ENCODE measurements at regions not wholly inside any gene's neighbourhood (a gene's known extent, or its start where the extent isn't known, plus 50 kb on each side); places are given as distances from the start of the nearest gene placed in this dataset.

DNA sequence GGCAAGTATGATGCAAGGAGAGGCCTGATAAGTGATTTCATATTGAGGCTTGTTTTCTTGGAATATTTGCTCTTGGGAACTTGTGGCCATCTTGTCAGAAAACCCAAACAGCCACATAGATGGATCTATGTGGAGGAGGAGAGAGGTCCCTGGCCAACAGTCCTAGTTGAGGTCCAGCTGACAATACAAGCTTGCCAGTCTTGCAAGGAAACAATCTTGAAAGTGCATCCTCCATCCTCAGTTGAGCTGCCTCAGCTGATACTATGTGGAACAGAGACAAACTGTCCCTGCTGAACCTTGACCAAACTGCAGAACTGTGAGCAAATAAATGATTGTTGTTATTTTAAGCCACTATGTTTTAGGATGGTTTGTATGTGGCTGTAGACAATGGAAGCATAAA lies 146.4 kb downstream of the TMX1 start:
- TF ChIP-seq POLR2AphosphoS5 (IDR thresholded peaks at IDR 0.05) (no peak), POLR2A (IDR thresholded peaks at IDR 0.05) (no peak)
- Histone ChIP-seq H3K4me1 (no peaks in the 10 kb centered on the region), H3K4me3 (no peak overlapping the region), H3K27me3 (no peaks in the 10 kb centered on the region), H3K36me3 (no peaks in the 10 kb centered on the region), H3K27ac (no peak overlapping the region), H3K9me3 (no peaks in the 10 kb centered on the region)
- DNase-seq, result no peak
- intact Hi-C loops (cut with DNase I; ENCODE audit: low total_unique reads), result no loop called here

DNA sequence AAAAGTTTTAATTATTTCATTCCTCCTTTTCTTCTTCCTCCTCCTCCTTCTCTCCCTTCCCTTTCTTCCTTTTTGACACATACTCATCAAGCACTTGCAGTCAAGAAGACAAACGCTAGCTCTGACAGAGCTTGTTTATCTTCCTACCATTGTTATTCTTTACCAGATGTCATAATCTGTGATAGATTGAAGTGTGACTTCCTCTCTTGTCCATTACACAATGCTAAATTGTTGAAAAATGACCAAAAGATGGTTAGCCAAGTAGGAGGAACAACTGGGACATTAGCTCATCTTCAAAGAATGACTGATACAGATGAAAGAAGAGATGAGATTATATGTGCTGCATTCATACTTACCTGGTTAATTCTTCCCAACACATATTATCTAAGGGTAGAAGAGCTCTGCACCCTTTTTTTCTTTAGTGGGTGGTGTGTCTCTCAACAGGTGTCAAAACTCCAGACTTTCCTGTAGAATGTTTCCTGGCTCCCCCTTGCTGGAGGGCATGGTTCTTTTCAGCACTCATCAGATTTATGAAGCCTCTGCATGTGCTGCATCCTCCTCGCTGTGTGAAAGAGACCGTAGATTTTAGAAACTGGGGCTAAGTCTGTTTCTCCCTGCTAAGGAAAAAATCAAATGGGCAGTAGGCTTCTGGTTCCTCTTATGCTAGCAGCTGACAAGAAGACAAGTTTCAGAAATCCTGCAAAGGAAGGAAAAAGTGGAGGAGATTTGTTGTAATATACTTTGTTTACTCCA lies 147.1 kb downstream of the TMX1 start:
- Histone ChIP-seq H3K27ac (no peak overlapping the region), H3K9me3 (no peaks in the 10 kb centered on the region), H3K4me3 (no peak overlapping the region), H3K36me3 (no peaks in the 10 kb centered on the region), H3K27me3 (no peaks in the 10 kb centered on the region), H3K4me1 (no peaks in the 10 kb centered on the region)
- no peak for TF ChIP-seq EP300 (IDR thresholded peaks at IDR 0.05)
- no peak for TF ChIP-seq POLR2A (IDR thresholded peaks at IDR 0.05)
- TF ChIP-seq POLR2AphosphoS5 (IDR thresholded peaks at IDR 0.05), result no peak
- TF ChIP-seq, protein P1, sequence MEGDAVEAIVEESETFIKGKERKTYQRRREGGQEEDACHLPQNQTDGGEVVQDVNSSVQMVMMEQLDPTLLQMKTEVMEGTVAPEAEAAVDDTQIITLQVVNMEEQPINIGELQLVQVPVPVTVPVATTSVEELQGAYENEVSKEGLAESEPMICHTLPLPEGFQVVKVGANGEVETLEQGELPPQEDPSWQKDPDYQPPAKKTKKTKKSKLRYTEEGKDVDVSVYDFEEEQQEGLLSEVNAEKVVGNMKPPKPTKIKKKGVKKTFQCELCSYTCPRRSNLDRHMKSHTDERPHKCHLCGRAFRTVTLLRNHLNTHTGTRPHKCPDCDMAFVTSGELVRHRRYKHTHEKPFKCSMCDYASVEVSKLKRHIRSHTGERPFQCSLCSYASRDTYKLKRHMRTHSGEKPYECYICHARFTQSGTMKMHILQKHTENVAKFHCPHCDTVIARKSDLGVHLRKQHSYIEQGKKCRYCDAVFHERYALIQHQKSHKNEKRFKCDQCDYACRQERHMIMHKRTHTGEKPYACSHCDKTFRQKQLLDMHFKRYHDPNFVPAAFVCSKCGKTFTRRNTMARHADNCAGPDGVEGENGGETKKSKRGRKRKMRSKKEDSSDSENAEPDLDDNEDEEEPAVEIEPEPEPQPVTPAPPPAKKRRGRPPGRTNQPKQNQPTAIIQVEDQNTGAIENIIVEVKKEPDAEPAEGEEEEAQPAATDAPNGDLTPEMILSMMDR (IDR thresholded peaks at IDR 0.05), result no peak
- 64 to 76% (median 68%) methylated on average over 3 of the region's 3 CpGs for WGBS, 5 donors
- no peak for DNase-seq
- intact Hi-C loops (cut with DNase I; ENCODE audit: low total_unique reads), result no loop called here

DNA sequence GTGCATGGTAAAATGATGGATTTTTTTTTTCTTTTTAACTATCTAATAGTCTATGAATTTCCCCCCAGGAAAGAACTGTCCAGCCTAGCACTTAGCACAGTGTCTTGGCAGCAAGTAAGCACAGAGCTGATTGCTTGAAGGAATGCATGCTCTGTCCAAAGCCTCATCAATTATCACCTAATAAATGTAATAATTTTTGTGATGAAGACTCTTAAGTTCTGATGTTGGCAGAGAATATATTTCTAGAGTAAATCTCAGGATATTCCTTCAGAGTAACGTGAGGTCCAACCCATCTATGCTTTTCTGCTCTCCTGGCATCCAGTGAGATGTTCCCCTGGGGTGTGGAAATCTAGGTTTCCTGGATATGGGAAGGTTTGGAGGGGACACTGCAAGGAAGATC lies 152.4 kb downstream of the TMX1 start:
- Histone ChIP-seq H3K4me1 (peaks cover 8 to 34% (median 25%) of the 10 kb centered on the region in 4 donors), H3K4me3 (no peak overlapping the region), H3K9me3 (no peaks in the 10 kb centered on the region), H3K27me3 (no peaks in the 10 kb centered on the region), H3K36me3 (no peaks in the 10 kb centered on the region), H3K27ac (no peak overlapping the region)
- 65 to 84% (median 78%) methylated on average over 1 of the region's 1 CpG for WGBS, 5 donors
- intact Hi-C loops (cut with DNase I; ENCODE audit: low total_unique reads), result no loop called here
- DNase-seq, result no peak
- no peak for TF ChIP-seq POLR2A (IDR thresholded peaks at IDR 0.05)
- TF ChIP-seq, protein P1 (IDR thresholded peaks at IDR 0.05), result no peak
- TF ChIP-seq POLR2AphosphoS5 (IDR thresholded peaks at IDR 0.05), result no peak
- no peak for TF ChIP-seq EP300 (IDR thresholded peaks at IDR 0.05)

DNA sequence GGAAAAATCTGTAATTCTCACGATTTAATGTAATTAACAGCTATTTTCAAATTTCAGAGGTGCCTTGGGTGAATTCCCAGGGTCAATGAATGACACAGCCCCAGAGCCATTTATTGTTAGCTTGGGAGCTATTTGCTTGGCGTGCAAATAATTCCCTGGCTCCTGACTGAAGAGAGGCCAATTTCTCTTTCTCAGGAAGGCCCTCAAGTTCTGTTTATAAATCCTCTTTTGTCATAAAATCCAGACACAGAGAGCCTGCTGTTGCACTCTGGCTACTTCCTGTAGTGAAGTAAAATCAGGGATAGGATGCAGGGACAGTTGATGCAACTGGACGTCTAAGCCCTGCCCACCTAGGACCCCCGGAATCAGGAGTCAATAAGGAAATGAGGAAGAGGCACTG lies 154.3 kb downstream of the TMX1 start:
- DNase-seq, result peak in 1 of 2 donors; percentile 44
- H3K4me3 ChIP-seq, result no peak overlapping the region
- H3K36me3 ChIP-seq, result no peaks in the 10 kb centered on the region
- H3K9me3 ChIP-seq, result no peaks in the 10 kb centered on the region
- no peaks in the 10 kb centered on the region for H3K27me3 ChIP-seq
- TF ChIP-seq, protein P1 (IDR thresholded peaks at IDR 0.05), result no peak
- TF ChIP-seq POLR2A (IDR thresholded peaks at IDR 0.05), result no peak
- no peak for TF ChIP-seq POLR2AphosphoS5 (IDR thresholded peaks at IDR 0.05)
- no peak for TF ChIP-seq EP300 (IDR thresholded peaks at IDR 0.05)
- peaks cover 8 to 34% (median 25%) of the 10 kb centered on the region in 4 donors for H3K4me1 ChIP-seq
- intact Hi-C loops (cut with DNase I; ENCODE audit: low total_unique reads), result no loop called here
- 43 to 54% (median 47%) methylated on average over 4 of the region's 4 CpGs for WGBS, 5 donors
- peak overlapping the region; percentile 52 to 82 (median 80) for H3K27ac ChIP-seq

DNA sequence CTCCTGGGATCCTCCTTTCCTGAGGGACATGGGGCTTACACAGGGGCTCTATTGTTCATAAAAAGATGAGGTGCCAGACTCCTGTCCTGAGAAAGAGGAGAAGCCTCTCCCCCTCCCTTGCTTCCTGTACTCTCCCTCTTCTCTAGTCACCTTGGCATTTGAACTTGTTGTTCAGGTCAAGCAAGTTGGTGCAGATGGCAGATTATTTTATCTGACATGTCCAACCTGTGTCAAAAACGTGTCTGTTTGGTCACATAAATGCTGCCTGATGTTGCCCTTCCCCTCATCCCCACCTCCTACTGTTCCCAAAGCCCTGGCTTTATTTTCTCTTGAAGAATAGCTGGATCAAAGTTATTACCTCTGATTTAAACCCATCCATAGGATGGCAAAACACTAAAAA lies 154.8 kb downstream of the TMX1 start:
- H3K4me1 ChIP-seq, result peaks cover 8 to 34% (median 25%) of the 10 kb centered on the region in 4 donors
- no peak overlapping the region for H3K4me3 ChIP-seq
- 12 to 24% (median 18%) methylated on average over 1 of the region's 1 CpG for WGBS, 5 donors
- intact Hi-C loops (cut with DNase I; ENCODE audit: low total_unique reads), result no loop called here
- TF ChIP-seq, protein P1 (IDR thresholded peaks at IDR 0.05), result no peak
- TF ChIP-seq POLR2A (IDR thresholded peaks at IDR 0.05) (no peak), POLR2AphosphoS5 (IDR thresholded peaks at IDR 0.05) (no peak), EP300 (IDR thresholded peaks at IDR 0.05) (no peak)
- no peaks in the 10 kb centered on the region for H3K36me3 ChIP-seq
- DNase-seq, result no peak
- H3K9me3 ChIP-seq, result no peaks in the 10 kb centered on the region
- H3K27ac ChIP-seq, result peak overlapping the region; percentile 52 to 82 (median 80)
- H3K27me3 ChIP-seq, result no peaks in the 10 kb centered on the region
